SK-N-SH treated with all-trans-retinoic acid at 6 μM for 48 hours (cell line): ENCODE measurements at regions not wholly inside any gene's neighbourhood (a gene's known extent, or its start where the extent isn't known, plus 50 kb on each side); places are given as distances from the start of the nearest gene placed in this dataset.
"Not testable (repeated sequence)": the region's sequence is repeated elsewhere in the genome, so short reads cannot be mapped to it uniquely, and the experiment has no call there.

Experiments used
- ATAC-seq: fragments of 200-7000 bp; cut with Tn5 transposase; 3 replicates; pipeline ENCODE4 v1.9.1; 2020; ENCODE audit warnings: mild to moderate bottlenecking, moderate library complexity
- ARNTL ChIP-seq: fragments of 450-650 bp; formaldehyde crosslinking; IDR thresholded peaks from 2 replicates; pipeline ENCODE4 v1.5.0; 2020; ENCODE audit warnings: low read depth, mild to moderate bottlenecking, moderate library complexity, borderline replicate concordance
- BACH2 ChIP-seq: fragments of 250-450 bp; sonication (Bioruptor Pico); IDR thresholded peaks from 2 replicates; pipeline ENCODE4 v1.9.0; 2021; ENCODE audit warnings: mild to moderate bottlenecking, borderline replicate concordance
- ISL1 ChIP-seq: fragments of 250-450 bp; sonication (Bioruptor Pico); IDR thresholded peaks from 2 replicates; pipeline ENCODE4 v2.1.2; 2022; ENCODE audit warnings: mild to moderate bottlenecking, moderate library complexity
- OSR1 ChIP-seq: fragments of 250-450 bp; sonication (Bioruptor Pico); IDR thresholded peaks from 2 replicates; pipeline ENCODE4 v1.8.0; 2022; ENCODE audit warnings: moderate library complexity, mild to moderate bottlenecking, inconsistent platforms
- PPARA ChIP-seq: fragments of 250-450 bp; sonication (Bioruptor Pico); IDR thresholded peaks from 2 replicates; pipeline ENCODE4 v1.5.0; 2020; ENCODE audit warnings: mild to moderate bottlenecking, borderline replicate concordance
- RARB ChIP-seq: fragments of 250-450 bp; sonication (Bioruptor Pico); IDR thresholded peaks from 2 replicates; pipeline ENCODE4 v1.8.0; 2021; ENCODE audit warnings: mild to moderate bottlenecking, moderate library complexity
- SNAI2 ChIP-seq: fragments of 250-450 bp; sonication (Bioruptor Pico); IDR thresholded peaks from 2 replicates; pipeline ENCODE4 v1.5.0; 2020; ENCODE audit warnings: mild to moderate bottlenecking, moderate library complexity
- TCF4 ChIP-seq: fragments of 250-450 bp; sonication (Bioruptor Pico); IDR thresholded peaks from 2 replicates; pipeline ENCODE4 v1.8.0; 2021; ENCODE audit warnings: mild to moderate bottlenecking, moderate library complexity, borderline replicate concordance
- TOX ChIP-seq: fragments of 250-450 bp; sonication (Bioruptor Pico); IDR thresholded peaks from 2 replicates; pipeline ENCODE4 v1.8.0; 2021; ENCODE audit warnings: mild to moderate bottlenecking, moderate library complexity, borderline replicate concordance
- ZC3H10 ChIP-seq: fragments of 250-450 bp; sonication (Bioruptor Pico); IDR thresholded peaks from 2 replicates; pipeline ENCODE4 v1.5.1; 2021; ENCODE audit warnings: mild to moderate bottlenecking, moderate library complexity
- ZFP3 ChIP-seq: fragments of 250-450 bp; sonication (Bioruptor Pico); IDR thresholded peaks from 2 replicates; pipeline ENCODE4 v1.5.0; 2020; ENCODE audit warnings: mild to moderate bottlenecking, moderate library complexity
- ZFP30 ChIP-seq: fragments of 450-650 bp; formaldehyde crosslinking; IDR thresholded peaks from 2 replicates; pipeline ENCODE4 v1.5.0; 2022; ENCODE audit warnings: mild to moderate bottlenecking, moderate library complexity
- ZNF565 ChIP-seq: fragments of 450-650 bp; formaldehyde crosslinking; conservative IDR thresholded peaks from 2 replicates; pipeline ENCODE4 v1.5.0; 2020; ENCODE audit warnings: low read depth, mild to moderate bottlenecking, moderate library complexity
- ZNF70 ChIP-seq: fragments of 450-650 bp; formaldehyde crosslinking; IDR thresholded peaks from 2 replicates; pipeline ENCODE4 v1.5.0; 2020; ENCODE audit warnings: mild to moderate bottlenecking, moderate library complexity
- ZNF8 ChIP-seq: fragments of 450-650 bp; formaldehyde crosslinking; IDR thresholded peaks from 2 replicates; pipeline ENCODE4 v1.5.0; 2020; ENCODE audit warnings: mild to moderate bottlenecking, moderate library complexity
- TF ChIP-seq, protein P1 (sequence below): fragments of 250-450 bp; sonication (Bioruptor Pico); IDR thresholded peaks from 2 replicates; pipeline ENCODE4 v1.5.1; 2020; ENCODE audit warnings: low read depth, mild to moderate bottlenecking, moderate library complexity
- TF ChIP-seq, protein P2 (sequence below): fragments of 250-450 bp; sonication (Bioruptor Pico); IDR thresholded peaks from 2 replicates; pipeline ENCODE4 v1.5.0; 2020; ENCODE audit warnings: mild to moderate bottlenecking, moderate library complexity
- TF ChIP-seq, protein P3 (sequence below): fragments of 250-450 bp; sonication (Bioruptor Pico); IDR thresholded peaks from 2 replicates; pipeline ENCODE4 v1.8.0; 2021; ENCODE audit warnings: low read depth, mild to moderate bottlenecking, moderate library complexity, borderline replicate concordance
- TF ChIP-seq, protein P4 (sequence below): fragments of 250-450 bp; sonication (Bioruptor Pico); IDR thresholded peaks from 2 replicates; pipeline ENCODE4 v1.5.1; 2021; ENCODE audit warnings: mild to moderate bottlenecking, moderate library complexity

DNA sequence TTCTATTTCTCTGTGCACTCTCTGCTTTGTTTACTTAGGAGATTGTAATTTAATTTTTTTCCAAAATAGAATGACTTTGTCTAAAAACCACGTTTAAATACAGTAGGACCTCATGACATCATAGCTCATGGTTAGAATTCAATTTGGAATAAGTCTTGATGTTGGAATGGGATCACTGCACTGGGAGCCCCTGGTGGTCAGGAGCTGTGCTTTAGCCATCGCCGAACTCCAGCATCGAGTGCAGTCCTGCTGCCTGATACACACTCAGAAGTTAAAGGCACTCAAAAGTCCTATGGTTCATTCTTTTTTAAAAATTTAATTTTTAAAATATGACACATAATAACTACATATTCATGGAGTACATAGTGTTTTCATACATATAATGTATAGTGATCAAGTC lies 75.1 kb downstream of the TEX35 start:
- no peak for ATAC-seq
- no peak for TF ChIP-seq PPARA (CRISPR knock-in tag)
- TF ChIP-seq ZFP30 (CRISPR knock-in tag) = no peak
- TF ChIP-seq ZC3H10 = no peak
- TF ChIP-seq, protein P1, sequence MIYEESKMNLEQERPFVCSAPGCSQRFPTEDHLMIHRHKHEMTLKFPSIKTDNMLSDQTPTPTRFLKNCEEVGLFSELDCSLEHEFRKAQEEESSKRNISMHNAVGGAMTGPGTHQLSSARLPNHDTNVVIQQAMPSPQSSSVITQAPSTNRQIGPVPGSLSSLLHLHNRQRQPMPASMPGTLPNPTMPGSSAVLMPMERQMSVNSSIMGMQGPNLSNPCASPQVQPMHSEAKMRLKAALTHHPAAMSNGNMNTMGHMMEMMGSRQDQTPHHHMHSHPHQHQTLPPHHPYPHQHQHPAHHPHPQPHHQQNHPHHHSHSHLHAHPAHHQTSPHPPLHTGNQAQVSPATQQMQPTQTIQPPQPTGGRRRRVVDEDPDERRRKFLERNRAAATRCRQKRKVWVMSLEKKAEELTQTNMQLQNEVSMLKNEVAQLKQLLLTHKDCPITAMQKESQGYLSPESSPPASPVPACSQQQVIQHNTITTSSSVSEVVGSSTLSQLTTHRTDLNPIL (CRISPR knock-in tag) = no peak
- TF ChIP-seq RARB (CRISPR knock-in tag) = no peak
- TF ChIP-seq TCF4 = no peak
- TF ChIP-seq, protein P2, sequence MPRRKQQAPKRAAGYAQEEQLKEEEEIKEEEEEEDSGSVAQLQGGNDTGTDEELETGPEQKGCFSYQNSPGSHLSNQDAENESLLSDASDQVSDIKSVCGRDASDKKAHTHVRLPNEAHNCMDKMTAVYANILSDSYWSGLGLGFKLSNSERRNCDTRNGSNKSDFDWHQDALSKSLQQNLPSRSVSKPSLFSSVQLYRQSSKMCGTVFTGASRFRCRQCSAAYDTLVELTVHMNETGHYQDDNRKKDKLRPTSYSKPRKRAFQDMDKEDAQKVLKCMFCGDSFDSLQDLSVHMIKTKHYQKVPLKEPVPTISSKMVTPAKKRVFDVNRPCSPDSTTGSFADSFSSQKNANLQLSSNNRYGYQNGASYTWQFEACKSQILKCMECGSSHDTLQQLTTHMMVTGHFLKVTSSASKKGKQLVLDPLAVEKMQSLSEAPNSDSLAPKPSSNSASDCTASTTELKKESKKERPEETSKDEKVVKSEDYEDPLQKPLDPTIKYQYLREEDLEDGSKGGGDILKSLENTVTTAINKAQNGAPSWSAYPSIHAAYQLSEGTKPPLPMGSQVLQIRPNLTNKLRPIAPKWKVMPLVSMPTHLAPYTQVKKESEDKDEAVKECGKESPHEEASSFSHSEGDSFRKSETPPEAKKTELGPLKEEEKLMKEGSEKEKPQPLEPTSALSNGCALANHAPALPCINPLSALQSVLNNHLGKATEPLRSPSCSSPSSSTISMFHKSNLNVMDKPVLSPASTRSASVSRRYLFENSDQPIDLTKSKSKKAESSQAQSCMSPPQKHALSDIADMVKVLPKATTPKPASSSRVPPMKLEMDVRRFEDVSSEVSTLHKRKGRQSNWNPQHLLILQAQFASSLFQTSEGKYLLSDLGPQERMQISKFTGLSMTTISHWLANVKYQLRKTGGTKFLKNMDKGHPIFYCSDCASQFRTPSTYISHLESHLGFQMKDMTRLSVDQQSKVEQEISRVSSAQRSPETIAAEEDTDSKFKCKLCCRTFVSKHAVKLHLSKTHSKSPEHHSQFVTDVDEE (CRISPR knock-in tag) = no peak
- TF ChIP-seq, protein P3, sequence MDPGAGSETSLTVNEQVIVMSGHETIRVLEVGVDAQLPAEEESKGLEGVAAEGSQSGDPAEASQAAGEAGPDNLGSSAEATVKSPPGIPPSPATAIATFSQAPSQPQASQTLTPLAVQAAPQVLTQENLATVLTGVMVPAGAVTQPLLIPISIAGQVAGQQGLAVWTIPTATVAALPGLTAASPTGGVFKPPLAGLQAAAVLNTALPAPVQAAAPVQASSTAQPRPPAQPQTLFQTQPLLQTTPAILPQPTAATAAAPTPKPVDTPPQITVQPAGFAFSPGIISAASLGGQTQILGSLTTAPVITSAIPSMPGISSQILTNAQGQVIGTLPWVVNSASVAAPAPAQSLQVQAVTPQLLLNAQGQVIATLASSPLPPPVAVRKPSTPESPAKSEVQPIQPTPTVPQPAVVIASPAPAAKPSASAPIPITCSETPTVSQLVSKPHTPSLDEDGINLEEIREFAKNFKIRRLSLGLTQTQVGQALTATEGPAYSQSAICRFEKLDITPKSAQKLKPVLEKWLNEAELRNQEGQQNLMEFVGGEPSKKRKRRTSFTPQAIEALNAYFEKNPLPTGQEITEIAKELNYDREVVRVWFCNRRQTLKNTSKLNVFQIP (CRISPR knock-in tag) = no peak
- TF ChIP-seq ARNTL (CRISPR knock-in tag) = no peak
- no peak for TF ChIP-seq SNAI2 (CRISPR knock-in tag)
- no peak for TF ChIP-seq ZNF565 (CRISPR knock-in tag)
- TF ChIP-seq, protein P4, sequence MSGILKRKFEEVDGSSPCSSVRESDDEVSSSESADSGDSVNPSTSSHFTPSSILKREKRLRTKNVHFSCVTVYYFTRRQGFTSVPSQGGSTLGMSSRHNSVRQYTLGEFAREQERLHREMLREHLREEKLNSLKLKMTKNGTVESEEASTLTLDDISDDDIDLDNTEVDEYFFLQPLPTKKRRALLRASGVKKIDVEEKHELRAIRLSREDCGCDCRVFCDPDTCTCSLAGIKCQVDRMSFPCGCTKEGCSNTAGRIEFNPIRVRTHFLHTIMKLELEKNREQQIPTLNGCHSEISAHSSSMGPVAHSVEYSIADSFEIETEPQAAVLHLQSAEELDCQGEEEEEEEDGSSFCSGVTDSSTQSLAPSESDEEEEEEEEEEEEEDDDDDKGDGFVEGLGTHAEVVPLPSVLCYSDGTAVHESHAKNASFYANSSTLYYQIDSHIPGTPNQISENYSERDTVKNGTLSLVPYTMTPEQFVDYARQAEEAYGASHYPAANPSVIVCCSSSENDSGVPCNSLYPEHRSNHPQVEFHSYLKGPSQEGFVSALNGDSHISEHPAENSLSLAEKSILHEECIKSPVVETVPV (CRISPR knock-in tag) = no peak
- no peak for TF ChIP-seq ZFP3 (CRISPR knock-in tag)
- TF ChIP-seq OSR1 = no peak
- no peak for TF ChIP-seq ZNF8 (CRISPR knock-in tag)
- no peak for TF ChIP-seq ISL1 (CRISPR knock-in tag)

DNA sequence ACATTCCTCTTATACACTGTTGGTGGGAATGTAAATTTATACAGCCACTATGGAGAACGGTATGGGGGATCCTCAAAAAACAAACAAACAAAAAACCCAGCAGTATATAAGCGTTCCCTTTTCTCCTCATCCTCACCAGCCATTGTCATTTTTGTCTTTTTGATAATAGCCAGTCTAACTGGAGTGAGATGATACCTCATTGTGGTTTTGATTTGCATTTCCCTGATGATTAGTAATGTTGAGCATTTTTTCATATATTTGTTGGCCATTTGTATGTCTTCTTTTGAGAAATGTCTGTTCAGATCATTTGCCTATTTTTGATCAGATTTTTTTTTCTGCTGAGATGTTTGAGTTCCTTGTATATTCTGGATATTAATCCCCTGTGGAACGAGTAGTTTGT lies 76.1 kb downstream of the TEX35 start:
- not testable (repeated sequence) for ATAC-seq

DNA sequence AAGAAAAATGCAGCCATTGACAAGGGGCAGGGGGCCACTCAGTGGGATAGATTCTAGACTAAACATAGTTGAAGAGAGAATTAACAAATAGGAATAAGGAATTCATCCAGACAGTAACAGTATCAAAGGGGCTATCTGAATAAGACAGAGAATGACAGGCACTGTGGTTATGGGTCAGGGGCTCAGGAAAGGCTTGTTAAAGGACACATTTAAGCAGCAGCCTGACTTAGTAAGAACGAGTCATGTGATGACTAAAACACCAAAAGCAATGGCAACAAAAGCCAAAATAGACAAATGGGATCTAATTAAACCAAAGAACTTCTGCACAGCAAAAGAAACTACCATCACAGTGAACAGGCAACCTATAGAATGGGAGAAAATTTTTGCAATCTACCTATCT lies 78.9 kb downstream of the TEX35 start:
- ATAC-seq = not testable (repeated sequence)

DNA sequence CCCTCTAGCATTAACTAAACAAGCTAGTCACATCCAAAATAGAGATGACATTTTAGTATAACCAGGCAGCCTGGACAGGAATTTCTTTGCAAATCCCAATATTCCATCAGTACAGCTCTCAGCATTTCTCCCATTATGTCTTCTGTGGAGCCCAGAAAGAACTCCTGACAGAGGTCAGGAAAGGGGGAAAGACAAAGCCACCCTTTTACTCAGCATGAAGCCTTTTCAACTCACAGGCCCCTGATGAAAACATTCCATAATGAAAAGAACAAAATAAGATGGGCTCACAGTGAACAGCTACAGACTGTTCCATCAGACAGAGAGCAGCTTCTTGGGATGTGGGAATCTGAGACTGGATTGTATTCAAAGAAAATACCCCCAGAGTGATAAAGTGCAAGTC lies 80.6 kb downstream of the TEX35 start:
- TF ChIP-seq ZNF8 (CRISPR knock-in tag) (no peak), OSR1 (no peak), BACH2 (no peak)
- ATAC-seq = peak; percentile 18; the same call in 2 of the 3 replicates

DNA sequence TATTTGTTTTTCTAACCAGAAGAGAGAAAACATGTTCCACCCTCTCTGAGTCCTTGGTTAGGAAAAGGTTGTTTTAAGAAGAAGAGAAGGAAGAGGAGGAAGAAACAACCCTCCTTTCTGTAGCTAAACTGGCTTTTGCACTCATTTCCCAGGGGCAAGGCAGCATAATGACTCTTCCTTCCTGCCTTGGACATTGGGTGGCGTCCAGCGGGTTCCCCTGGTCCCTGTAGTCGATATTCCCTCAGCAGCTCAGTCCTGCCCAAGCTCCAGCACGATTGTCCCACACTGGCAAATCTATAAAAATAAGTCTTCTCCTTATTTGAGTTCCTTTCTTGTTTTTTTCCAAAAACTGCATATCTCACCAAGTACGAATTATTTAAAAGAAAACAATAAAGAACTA lies 81.2 kb downstream of the TEX35 start:
- no peak for TF ChIP-seq BACH2
- no peak for TF ChIP-seq TOX (CRISPR knock-in tag)
- TF ChIP-seq ZC3H10 = no peak
- TF ChIP-seq, protein P4 (CRISPR knock-in tag) = no peak
- TF ChIP-seq ZFP30 (CRISPR knock-in tag) = no peak
- TF ChIP-seq RARB (CRISPR knock-in tag) = no peak
- TF ChIP-seq ISL1 (CRISPR knock-in tag) = no peak
- TF ChIP-seq, protein P3 (CRISPR knock-in tag) = no peak
- TF ChIP-seq ZNF565 (CRISPR knock-in tag) = no peak
- no peak for TF ChIP-seq ZNF70
- TF ChIP-seq, all 23 proteins: peak for 0
- ATAC-seq = no peak
